ENCODE measurements at regions not wholly inside any gene's neighbourhood (a gene's known extent, or its start where the extent isn't known, plus 50 kb on each side); places are given as distances from the start of the nearest gene placed in this dataset.

- H3K36me3 Mint-ChIP-seq = no peaks in the 10 kb centered on the region
- no peak overlapping the region for H3K4me3 Mint-ChIP-seq
- no peak for ATAC-seq
Measured at GRCh38 chr3:182713111-182713510, 80.2 kb upstream of the ATP11B start.

DNA sequence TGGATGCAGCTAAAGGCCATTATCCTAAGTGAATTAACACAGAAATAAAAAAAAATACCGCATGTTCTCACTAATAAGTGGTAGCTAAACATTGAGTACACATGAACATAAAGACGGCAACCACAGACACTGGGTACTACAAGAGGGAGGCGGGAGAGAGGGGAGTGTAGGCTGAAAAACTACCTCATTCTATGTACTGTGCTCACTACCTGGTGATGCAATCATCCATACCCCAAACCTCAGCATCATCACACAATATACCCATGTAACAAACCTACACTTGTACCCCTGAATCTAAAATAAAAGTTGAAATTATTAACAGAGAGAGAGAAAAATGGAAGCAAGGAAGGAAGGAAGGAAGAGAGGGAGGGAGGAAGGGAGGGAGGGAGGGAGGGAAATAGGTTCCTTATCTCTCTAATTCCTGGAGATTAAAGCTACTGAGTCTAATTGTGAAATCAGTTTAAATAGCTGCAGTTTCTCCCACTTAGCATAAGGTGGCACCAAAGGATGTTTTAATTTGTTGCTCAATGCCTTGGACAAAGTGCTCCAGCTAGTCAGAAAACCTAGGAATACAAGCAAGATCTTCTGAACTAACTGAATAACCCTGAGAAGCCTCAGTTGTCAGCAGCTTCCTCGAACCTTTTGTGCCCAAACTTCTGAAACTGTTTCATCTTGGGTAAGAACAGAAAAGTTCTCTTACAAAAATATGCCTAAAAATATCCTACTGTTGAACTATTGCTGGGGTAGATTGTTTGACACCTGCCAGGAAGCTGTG, 79.4 kb upstream of the ATP11B start:
- Mint-ChIP-seq H3K4me3 (no peak overlapping the region), H3K27ac (no peak overlapping the region), H3K9me3 (no peaks in the 10 kb centered on the region), H3K36me3 (no peaks in the 10 kb centered on the region), H3K27me3 (no peaks in the 10 kb centered on the region), H3K4me1 (peaks cover 7% of the 10 kb centered on the region)
- ATAC-seq = no peak

More at GRCh38 chr3:182713111-182713510, 80.2 kb upstream of the ATP11B start:
- peaks cover 7% of the 10 kb centered on the region for H3K4me1 Mint-ChIP-seq
- no peaks in the 10 kb centered on the region for H3K9me3 Mint-ChIP-seq
- H3K27me3 Mint-ChIP-seq = peaks cover 3% of the 10 kb centered on the region
- no peak overlapping the region for H3K27ac Mint-ChIP-seq

DNA sequence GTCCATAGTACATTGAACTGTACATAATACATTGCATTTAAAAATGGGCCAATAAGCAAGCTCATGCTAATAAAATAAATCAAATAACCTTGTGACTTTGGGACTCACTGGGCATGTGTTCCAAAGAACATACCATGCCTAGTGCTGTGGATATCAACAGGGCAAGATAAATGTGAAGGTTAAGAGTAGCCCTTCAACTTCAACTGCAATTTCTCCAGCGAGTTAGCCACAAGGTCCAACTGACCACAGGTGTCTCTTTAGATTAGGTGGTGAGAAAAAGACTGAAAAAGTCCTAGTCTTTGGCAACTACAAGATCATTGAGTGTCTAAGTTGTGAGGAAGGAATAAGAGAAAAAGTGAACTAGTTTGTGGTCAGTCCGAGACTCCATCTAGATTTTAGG, 78.3 kb upstream of the ATP11B start:
- no peak for ATAC-seq
- H3K27me3 Mint-ChIP-seq = no peaks in the 10 kb centered on the region
- peaks cover 7% of the 10 kb centered on the region for H3K4me1 Mint-ChIP-seq
- H3K36me3 Mint-ChIP-seq = no peaks in the 10 kb centered on the region
- H3K27ac Mint-ChIP-seq = no peak overlapping the region
- no peak overlapping the region for H3K4me3 Mint-ChIP-seq
- H3K9me3 Mint-ChIP-seq = no peaks in the 10 kb centered on the region

GRCh38 chr3:182716114-182716688, 77.1 kb upstream of the ATP11B start:
- H3K4me1 Mint-ChIP-seq = peaks cover 7% of the 10 kb centered on the region
- no peak overlapping the region for H3K4me3 Mint-ChIP-seq
- no peak for ATAC-seq
- H3K27ac Mint-ChIP-seq = peak overlapping the region; percentile 49
- no peaks in the 10 kb centered on the region for H3K27me3 Mint-ChIP-seq
- no peaks in the 10 kb centered on the region for H3K36me3 Mint-ChIP-seq
- H3K9me3 Mint-ChIP-seq = no peaks in the 10 kb centered on the region

DNA sequence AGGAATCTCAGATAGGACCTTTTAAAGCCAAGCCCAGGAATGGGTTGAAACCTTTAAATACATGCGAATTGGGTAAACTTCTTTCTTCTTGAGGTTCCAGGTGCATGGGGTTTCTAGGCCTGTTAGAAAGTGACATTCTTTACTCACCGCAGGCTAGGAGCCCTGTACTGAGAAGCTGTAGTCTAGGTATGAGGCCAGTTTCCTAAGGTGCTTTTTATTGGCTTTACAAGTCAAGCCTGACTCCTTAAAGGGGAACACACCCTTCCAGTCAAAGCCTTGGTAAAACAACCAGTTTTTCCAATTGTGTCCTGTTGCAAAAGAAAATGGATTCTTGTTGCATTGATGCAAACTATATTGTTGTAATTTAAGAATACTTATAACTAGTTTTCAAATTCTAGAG, 76.1 kb upstream of the ATP11B start:
- Mint-ChIP-seq H3K4me3 (no peak overlapping the region), H3K36me3 (no peaks in the 10 kb centered on the region), H3K27ac (no peak overlapping the region), H3K4me1 (peaks cover 7% of the 10 kb centered on the region), H3K27me3 (no peaks in the 10 kb centered on the region), H3K9me3 (no peaks in the 10 kb centered on the region)
- peak; percentile 78 for ATAC-seq

DNA sequence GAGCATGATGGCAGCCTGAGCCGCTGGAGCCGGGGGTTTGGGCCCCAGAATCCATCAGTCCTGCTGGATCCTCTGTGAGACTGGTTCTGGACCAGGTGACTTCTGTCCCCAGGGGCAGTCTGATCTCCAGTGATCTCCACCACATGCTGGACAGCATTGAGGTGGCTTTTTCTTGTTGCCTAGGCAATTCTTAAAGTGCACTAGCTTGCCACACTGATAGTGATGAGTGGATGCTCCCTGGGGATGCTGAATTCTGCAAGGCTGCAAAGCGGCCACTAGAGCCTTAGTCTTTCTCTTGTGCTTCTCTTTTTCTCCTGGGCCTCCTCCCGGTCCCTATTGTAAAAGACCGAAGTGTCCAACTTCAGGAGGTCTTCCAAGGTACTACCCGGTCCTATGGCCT, 70.4 kb upstream of the ATP11B start:
- Mint-ChIP-seq H3K4me3 (no peak overlapping the region), H3K4me1 (no peaks in the 10 kb centered on the region), H3K27me3 (no peaks in the 10 kb centered on the region), H3K27ac (no peak overlapping the region), H3K9me3 (no peaks in the 10 kb centered on the region), H3K36me3 (no peaks in the 10 kb centered on the region)
- ATAC-seq = no peak

DNA sequence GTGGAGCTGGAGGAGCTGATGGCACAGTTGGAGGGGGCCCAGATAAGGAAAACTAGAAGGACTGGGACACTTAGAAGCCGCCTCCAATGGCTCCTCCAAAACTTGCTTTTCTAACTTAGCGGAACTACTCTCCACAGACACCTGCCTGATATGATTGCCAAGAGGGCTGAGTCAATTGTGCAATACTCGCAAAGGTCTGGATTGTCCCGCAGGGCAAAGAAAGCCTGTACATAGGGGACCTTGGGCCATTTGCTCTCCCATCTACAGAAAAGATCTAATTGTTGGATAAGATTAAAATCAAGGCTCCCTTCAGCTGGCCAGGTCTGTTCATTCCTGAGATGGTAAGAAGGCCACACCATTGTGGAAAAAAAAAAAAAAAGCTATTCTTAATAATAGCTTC, 69.7 kb upstream of the ATP11B start:
- Mint-ChIP-seq H3K9me3 (no peaks in the 10 kb centered on the region), H3K4me3 (no peak overlapping the region), H3K27ac (no peak overlapping the region), H3K36me3 (no peaks in the 10 kb centered on the region), H3K4me1 (no peaks in the 10 kb centered on the region), H3K27me3 (no peaks in the 10 kb centered on the region)
- ATAC-seq = no peak

- Mint-ChIP-seq H3K9me3 (no peaks in the 10 kb centered on the region), H3K4me3 (no peak overlapping the region), H3K27me3 (no peaks in the 10 kb centered on the region), H3K4me1 (peaks cover 12% of the 10 kb centered on the region), H3K36me3 (no peaks in the 10 kb centered on the region), H3K27ac (no peak overlapping the region)
- ATAC-seq = no peak
Measured at GRCh38 chr3:182725372-182726251, 67.7 kb upstream of the ATP11B start.

GRCh38 chr3:182726258-182727142, 66.8 kb upstream of the ATP11B start:
- ATAC-seq = no peak
- Mint-ChIP-seq H3K4me1 (peaks cover 14% of the 10 kb centered on the region), H3K27me3 (no peaks in the 10 kb centered on the region), H3K9me3 (no peaks in the 10 kb centered on the region), H3K27ac (no peak overlapping the region), H3K4me3 (no peak overlapping the region), H3K36me3 (no peaks in the 10 kb centered on the region)

- Mint-ChIP-seq H3K27me3 (no peaks in the 10 kb centered on the region), H3K4me1 (peaks cover 28% of the 10 kb centered on the region), H3K36me3 (no peaks in the 10 kb centered on the region), H3K27ac (peak overlapping the region; percentile 10), H3K9me3 (no peaks in the 10 kb centered on the region), H3K4me3 (no peak overlapping the region)
- no peak for ATAC-seq
Measured at GRCh38 chr3:182728238-182728637, 65.1 kb upstream of the ATP11B start.

GRCh38 chr3:182729903-182730674, 63.2 kb upstream of the ATP11B start:
- H3K4me1 Mint-ChIP-seq = peaks cover 28% of the 10 kb centered on the region
- no peaks in the 10 kb centered on the region for H3K27me3 Mint-ChIP-seq
- H3K9me3 Mint-ChIP-seq = no peaks in the 10 kb centered on the region
- peak; percentile 79 for ATAC-seq
- H3K27ac Mint-ChIP-seq = peak overlapping the region; percentile 96
- H3K36me3 Mint-ChIP-seq = no peaks in the 10 kb centered on the region
- peak overlapping the region; percentile 91 for H3K4me3 Mint-ChIP-seq

DNA sequence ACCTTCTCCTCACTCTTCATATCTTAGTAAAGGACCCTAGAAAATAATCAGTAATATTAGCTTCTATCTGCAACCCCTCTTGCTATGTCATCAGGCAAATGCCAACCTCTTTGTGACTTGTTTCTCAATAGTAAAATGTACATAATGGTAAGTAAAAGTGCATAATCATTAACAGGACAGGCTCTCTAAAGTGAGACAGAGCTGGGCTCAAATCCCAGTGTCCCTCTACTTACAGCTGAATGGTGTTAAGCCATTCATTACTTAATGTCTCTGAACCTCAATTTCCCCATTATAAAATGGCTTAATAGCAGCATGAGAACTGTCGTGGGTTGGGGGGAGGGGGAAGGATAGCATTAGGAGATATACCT, 62.6 kb upstream of the ATP11B start:
- Mint-ChIP-seq H3K27ac (peak overlapping the region; percentile 96), H3K27me3 (no peaks in the 10 kb centered on the region), H3K36me3 (no peaks in the 10 kb centered on the region), H3K4me3 (peak overlapping the region; percentile 91), H3K4me1 (peaks cover 28% of the 10 kb centered on the region), H3K9me3 (no peaks in the 10 kb centered on the region)
- no peak for ATAC-seq

DNA sequence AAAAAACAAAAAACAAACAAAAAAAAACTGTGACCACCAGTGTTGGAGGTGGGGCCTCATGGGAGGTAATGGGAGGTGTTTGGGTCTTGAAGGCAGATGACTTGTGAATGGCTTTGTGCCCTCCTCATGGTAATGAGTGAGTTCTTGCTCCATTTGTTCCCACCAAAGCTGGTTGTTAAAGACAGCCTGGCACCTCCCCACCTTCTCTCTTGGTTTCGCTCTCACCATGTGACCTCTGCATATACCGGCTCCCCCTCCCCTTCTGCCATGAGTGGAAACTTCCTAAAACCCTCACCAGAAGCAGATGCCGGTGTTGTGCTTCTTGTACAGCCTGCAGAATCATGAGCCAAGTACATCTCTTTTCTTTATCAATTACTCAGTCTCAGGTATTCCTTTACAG, 61.5 kb upstream of the ATP11B start:
- no peaks in the 10 kb centered on the region for H3K9me3 Mint-ChIP-seq
- ATAC-seq = no peak
- H3K4me3 Mint-ChIP-seq = peak overlapping the region; percentile 31
- peaks cover 28% of the 10 kb centered on the region for H3K4me1 Mint-ChIP-seq
- H3K27me3 Mint-ChIP-seq = no peaks in the 10 kb centered on the region
- no peaks in the 10 kb centered on the region for H3K36me3 Mint-ChIP-seq
- H3K27ac Mint-ChIP-seq = peak overlapping the region; percentile 44

Measured in stimulated activated memory B cell treated with anti-CD40 and anti-IgM and Interleukin-4, amounts not matched to agents 10 μg/mL and 1 μg/mL and 100 μg/mL, for 72 hours (primary cell).